ENCODE measurements at regions not wholly inside any gene's neighbourhood (a gene's known extent, or its start where the extent isn't known, plus 50 kb on each side); places are given as distances from the start of the nearest gene placed in this dataset.
A peak's percentile ranks its signal among the peaks of the same experiment; 100 is the strongest.

GRCh38 chr15:70469651-70470555 is 293.5 kb downstream of the UACA start:
- no peak for DNase-seq

DNA sequence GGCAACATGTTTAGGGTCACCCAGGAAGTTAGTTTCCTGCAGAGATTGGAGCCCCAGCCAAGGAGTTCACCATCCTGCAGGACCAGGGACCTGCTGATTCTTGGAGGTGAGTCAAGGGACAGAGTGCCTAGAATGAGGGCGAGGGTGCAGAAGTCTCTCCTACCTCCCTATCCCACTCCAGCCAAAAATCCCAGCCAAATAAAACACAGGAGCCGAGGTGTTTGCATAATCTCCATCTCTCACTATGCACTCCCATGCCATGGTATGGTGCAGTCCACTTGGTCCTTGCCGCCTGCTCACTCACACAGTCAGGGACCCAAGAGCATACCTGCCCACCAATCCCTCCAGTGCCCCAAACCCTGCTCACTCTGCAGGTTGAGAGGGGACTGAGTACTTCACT is 294.2 kb downstream of the UACA start:
- no peak for DNase-seq

GRCh38 chr15:70466895-70467529 is 296.3 kb downstream of the UACA start:
- peak; percentile 72 for DNase-seq

DNA sequence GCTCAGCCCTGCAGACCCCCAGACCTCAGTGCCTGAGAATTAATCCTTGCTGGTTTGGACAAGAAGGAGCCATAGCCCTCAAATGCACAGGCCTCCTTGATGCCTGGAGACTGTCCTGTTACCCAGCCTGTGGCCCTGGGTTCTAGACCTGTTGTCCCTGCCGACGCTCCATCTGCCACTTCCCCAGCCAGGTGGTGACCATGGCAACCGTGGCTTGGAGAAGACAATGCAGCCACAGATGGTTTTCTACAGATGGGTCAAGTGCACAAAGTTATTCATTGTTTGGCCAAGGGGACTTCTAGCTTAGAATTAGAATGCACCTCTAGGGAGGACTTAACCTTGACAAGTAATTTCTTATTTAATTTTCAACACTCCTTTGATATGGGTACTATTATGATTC is 297.1 kb downstream of the UACA start:
- no peak for DNase-seq

- DNase-seq = no peak
These were observed 297.5 kb downstream of the UACA start for GRCh38 chr15:70465812-70466211.

GRCh38 chr15:70463453-70463834 is 299.9 kb downstream of the UACA start:
- DNase-seq = no peak

GRCh38 chr15:70461992-70462391 is 301.4 kb downstream of the UACA start:
- no peak for DNase-seq

GRCh38 chr15:70461017-70461416 is 302.3 kb downstream of the UACA start:
- DNase-seq = no peak

DNA sequence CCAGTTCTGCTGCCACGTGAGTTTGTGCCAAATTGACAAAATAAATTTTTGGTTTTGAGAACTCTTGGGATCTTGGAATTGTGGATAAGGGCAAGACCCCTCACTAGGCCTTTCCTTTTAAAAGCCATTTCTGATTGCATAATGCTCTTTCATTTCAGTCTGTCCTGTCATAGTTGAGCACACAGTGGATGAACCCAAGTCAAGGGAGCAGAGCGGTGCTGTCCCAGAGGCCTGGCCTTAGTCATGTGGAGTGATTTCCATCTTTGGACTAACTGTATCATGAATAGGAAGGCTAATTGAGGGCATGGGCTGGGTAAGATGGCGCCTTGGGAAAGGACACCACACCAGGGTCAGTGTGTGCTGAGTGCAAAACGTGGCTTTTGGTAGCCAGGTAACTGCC is 304.0 kb downstream of the UACA start:
- no peak for DNase-seq

DNA sequence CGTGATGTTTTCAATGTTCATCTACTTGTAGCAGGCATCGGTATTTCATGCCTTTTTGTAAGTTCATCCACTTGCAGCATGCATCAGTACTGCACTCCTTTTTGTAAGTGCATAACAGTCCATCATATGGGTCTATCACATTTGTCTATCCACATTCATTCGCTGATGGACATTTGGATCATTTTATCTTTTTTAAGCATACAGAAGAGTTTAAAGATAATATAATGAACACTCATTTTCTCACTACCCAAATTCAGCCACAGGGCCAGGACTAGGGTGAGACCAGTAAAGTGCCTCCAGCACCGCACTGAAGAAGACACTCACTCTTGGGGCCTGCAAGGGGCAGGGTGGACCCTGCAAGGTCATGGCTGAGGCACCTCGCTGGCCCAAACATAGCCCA is 309.6 kb downstream of the UACA start:
- no peak for DNase-seq

DNA sequence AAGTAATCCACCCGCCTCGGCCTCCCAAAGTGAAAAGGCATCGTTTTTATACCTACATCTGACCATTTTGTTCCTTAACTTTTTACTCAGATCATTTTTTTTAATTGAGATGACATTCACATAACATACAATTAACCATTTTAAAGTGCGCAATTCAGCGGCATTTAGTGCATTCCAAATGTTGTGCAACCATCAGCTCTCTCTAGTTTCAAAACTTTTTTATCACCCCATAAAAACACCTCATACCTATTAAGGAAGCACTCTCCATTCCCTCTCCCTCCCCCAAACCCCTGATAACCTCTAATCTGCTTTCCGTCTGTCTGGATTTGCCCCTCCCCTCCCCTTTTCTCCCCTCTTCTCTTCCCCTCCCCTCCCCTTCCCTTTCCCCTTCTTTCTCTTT is 310.1 kb downstream of the UACA start:
- DNase-seq = no peak

DNA sequence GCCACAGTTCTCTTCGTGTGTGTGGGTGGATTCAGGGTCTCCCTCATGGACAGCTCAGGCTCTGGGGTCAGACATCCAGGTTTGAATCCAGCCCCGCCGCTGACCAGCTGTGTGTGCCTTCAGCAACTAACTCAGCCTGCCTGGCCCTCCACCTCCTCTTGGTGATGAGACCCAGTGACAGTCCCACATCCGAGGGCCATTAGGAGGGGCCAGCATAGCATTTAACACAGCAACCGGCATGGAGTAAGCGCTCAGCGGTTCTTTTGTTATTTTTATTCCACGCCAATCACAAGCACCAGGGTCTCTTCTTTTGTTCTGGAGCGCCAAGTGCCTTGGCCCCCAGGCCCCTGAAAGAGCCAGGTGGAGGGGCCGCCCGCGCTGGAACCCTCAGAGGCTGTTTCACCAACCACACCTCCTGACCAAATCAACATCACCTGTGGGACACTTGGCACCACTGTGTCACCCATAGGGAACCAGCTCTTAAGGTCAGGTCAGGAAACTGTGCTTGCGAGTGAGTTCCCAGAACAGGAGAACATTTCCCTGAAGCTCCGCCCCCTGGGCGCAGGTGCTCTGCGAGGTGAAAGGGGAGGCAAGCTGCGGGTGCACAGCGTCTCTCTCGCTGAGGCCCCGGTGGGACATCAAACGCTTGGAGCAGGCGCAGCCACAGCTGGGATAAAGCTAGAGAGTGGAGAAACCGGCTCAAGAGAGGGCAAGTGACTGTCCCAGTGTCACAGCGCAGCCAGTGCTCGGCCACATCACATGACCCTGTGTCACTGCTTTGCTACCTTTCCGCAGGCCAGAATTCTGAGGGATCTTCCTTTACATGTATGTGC is 311.3 kb downstream of the UACA start:
- DNase-seq = no peak

GRCh38 chr15:70450142-70450443 is 313.3 kb downstream of the UACA start:
- no peak for DNase-seq

DNA sequence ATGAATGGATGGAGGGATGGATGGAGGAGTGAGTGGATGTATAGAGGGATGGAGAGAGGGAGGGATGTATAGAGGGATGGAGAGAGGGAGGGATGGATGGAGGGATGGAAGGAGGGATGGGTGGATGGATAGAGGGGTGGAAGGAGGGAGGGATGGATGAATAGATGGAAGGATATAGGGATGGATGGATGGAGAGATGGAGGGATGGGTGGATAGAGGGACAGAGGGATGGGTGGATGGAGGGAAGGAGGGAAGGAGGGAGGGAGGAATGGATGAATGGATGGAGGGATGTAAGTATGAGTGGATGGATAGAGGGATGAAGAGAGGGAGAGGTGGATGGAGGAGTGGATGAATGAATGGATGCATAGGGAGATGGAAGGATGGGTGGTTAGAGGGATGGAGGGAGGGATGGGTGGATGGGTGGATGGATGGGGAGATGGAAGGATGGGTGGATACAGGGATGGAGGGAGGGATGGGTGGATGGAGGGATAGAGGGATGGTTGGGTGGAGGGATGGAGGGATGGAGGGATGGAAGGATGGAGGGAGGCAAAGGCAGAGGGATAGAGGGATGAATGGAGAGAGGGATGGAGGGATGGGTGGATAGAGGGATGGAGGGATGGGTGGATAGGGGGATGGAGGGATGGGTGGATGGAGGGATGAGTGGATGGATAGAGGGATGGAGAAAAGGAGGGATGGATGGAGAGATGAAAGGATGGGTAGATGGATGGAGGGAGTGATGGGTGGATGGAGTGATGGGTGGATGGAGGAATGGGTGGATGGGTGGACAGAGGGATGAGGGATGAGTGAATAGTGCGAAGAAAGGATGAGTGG is 313.8 kb downstream of the UACA start:
- DNase-seq = no peak

- peak; percentile 52 for DNase-seq
These were observed 315.2 kb downstream of the UACA start for GRCh38 chr15:70447928-70448698.

GRCh38 chr15:70447521-70447920 is 315.8 kb downstream of the UACA start:
- DNase-seq = no peak

GRCh38 chr15:70447081-70447480 is 316.3 kb downstream of the UACA start:
- no peak for DNase-seq

DNA sequence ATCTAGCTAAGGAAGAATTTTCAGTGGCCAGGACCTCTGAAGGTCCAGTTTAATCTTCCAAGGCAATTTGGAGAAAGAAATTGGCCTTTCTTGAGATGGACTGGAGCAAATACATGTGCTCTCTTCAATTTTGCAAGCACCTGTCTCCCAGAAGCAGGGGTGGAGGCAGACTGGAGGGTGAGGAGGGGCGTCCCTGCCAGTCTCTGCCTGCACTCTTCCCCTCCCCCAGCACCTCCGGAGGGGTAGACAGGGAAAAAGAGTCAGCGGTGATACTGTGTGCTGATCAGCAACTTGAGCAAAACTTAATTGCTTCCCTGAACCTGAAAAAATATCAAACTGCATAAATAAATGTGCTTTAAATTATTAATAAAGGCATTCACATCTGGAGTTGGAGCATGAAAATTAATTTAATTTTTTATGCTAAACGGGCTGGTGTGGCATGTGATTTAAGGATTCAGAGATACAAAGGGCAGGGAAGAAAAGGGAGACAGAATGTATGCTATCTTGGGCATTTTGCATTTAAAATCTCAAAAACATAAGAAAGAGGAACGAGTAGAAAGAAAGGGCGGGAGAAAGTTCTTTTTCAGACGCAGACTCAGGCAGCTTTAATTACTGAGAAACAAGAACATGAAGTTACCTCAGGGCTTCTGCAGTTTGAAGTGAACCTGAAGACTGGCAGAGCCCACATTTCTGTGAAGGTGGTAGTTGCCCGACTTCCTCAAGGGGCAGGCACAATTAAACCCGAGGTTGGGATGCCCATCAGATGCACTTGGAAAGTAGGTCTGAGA is 319.7 kb downstream of the UACA start:
- DNase-seq = no peak

DNA sequence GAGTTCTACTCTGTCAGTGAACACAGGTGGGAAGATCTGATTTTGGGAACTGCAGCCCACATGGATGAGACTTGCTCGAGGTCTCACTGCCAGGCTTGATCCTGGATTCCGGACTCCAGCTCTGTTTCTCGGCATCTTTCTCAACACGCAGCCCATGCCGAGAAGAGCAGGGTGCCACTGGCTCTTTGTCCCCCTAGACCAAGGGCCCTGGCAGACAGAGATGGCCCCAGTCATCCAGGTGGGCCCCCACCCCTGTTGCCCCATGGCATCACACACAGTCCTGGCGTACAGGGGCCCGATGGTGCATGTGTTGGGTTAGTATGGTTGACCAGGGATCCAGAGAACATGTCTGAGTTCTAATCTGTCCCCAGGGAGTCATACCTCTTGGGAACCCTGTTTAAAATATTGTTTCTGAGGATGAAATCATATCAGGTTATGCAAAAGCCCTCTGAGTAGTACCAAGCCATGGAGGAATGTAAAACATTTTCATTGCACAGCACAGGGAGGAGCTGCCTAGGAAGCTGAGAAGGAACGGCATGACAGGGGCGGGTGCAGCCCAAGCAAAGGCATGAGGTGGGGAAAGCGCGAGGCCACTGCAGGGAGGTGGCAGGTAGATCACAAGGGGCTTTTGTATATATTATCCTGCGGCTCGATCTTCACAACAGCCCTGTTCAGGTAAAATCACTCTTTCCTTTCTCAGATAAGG is 320.6 kb downstream of the UACA start:
- no peak for DNase-seq

GRCh38 chr15:70442211-70442610 is 321.1 kb downstream of the UACA start:
- no peak for DNase-seq

Data from femur (tissue), 1 donor.